ENCODE measurements at regions not wholly inside any gene's neighbourhood (a gene's known extent, or its start where the extent isn't known, plus 50 kb on each side); places are given as distances from the start of the nearest gene placed in this dataset.

- TF ChIP-seq, protein P1, sequence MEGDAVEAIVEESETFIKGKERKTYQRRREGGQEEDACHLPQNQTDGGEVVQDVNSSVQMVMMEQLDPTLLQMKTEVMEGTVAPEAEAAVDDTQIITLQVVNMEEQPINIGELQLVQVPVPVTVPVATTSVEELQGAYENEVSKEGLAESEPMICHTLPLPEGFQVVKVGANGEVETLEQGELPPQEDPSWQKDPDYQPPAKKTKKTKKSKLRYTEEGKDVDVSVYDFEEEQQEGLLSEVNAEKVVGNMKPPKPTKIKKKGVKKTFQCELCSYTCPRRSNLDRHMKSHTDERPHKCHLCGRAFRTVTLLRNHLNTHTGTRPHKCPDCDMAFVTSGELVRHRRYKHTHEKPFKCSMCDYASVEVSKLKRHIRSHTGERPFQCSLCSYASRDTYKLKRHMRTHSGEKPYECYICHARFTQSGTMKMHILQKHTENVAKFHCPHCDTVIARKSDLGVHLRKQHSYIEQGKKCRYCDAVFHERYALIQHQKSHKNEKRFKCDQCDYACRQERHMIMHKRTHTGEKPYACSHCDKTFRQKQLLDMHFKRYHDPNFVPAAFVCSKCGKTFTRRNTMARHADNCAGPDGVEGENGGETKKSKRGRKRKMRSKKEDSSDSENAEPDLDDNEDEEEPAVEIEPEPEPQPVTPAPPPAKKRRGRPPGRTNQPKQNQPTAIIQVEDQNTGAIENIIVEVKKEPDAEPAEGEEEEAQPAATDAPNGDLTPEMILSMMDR (IDR thresholded peaks at IDR 0.05), result no peak
- TF ChIP-seq POLR2A (IDR thresholded peaks at IDR 0.05), result no peak
- no peak for TF ChIP-seq POLR2AphosphoS5 (IDR thresholded peaks at IDR 0.05)
Observed at GRCh38 chr15:93188236-93188635, 99.2 kb upstream of the RGMA start.
